HG03342 (cell line): ENCODE measurements at regions not wholly inside any gene's neighbourhood (a gene's known extent, or its start where the extent isn't known, plus 50 kb on each side); places are given as distances from the start of the nearest gene placed in this dataset.
"Not testable (repeated sequence)": the region's sequence is repeated elsewhere in the genome, so short reads cannot be mapped to it uniquely, and the experiment has no call there.

Experiments
- ATAC-seq: cut with Tn5 transposase; IDR thresholded peaks from one replicate; pipeline ENCODE4 v1.9.1; 2021; ENCODE audit warnings: mild to moderate bottlenecking, moderate library complexity; ENCODE audit not compliant: unreplicated experiment

DNA sequence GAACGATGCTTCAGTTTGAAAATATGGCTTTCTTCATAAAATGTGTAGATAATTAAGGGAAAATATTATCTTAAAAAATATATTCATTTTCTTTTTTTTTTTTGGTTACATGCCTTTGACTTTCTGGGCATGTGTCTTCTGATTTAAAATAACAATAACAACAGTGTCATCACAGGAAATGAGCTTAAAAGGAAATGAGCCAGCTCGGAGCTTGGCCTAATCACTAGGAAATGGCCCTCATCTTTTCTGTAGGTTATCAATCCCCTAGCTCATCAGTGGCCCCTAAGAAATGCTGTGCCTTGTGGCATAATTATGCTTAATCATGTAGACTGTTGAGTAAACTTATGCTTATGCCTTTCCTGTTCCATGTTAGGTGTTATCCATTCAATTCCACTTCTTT, 141.8 kb upstream of the FHL2 start:
- no peak for ATAC-seq

GRCh38 chr2:105539331-105539730, 140.5 kb upstream of the FHL2 start:
- ATAC-seq: no peak

GRCh38 chr2:105538840-105539239, 140.0 kb upstream of the FHL2 start:
- ATAC-seq: no peak

- ATAC-seq: no peak
Observed at GRCh38 chr2:105537920-105538319, 139.1 kb upstream of the FHL2 start.

DNA sequence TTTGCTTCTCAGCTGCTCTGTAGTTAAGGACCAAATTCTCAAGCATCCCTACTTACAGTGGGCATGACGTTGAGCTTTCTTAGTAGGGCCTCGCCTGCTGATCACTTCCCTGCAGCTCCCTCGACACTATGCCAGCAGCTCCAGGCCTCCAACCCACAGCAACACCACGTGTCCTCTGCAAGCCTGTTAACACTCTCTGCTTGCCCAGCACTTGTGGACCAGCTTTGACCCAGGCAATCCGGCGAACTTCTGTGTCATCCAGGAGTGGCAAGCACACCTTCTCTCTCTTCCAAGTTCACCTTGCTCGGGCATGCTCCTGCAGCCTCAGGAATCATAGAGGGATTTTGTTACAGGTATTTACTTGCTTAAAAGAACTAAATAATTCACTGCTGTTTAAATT, 138.6 kb upstream of the FHL2 start:
- ATAC-seq: no peak

DNA sequence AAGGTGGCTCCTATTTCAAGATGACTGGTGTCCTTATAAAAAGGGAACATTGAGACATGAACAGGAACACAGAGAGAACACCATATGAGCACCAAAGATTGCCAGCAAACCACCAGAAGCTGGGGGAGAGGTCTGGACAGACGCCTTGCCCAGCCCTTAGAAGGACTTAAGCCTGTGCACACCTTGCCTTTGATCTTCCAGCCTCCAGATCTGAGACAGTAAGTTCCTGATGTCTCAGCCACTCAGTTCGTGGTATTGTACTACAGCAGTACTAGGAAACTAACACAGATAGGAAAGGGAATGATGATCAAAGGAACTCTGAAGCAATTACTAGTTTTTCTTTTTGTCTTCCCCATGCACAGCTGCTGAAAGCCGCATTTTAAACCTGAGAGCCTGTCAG, 137.3 kb upstream of the FHL2 start:
- no peak for ATAC-seq

DNA sequence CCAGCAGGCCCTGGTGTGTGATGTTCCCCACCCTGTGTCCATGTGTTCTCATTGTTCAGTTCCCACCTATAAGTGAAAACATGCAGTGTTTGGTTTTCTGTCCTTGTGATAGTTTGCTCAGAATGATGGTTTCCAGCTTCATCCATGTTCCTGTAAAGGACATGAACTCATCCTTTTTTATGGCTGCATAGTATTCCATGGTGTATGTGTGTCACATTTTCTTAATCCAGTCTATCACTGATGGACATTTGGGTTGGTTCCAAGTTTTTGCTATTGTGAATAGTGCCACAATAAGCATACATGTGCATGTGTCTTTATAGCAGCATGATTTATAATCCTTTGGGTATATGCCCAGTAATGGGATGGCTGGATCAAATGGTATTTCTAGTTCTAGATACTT, 130.4 kb upstream of the FHL2 start:
- ATAC-seq: not testable (repeated sequence)

- no peak for ATAC-seq
Observed at GRCh38 chr2:105526000-105526925, 127.4 kb upstream of the FHL2 start.

DNA sequence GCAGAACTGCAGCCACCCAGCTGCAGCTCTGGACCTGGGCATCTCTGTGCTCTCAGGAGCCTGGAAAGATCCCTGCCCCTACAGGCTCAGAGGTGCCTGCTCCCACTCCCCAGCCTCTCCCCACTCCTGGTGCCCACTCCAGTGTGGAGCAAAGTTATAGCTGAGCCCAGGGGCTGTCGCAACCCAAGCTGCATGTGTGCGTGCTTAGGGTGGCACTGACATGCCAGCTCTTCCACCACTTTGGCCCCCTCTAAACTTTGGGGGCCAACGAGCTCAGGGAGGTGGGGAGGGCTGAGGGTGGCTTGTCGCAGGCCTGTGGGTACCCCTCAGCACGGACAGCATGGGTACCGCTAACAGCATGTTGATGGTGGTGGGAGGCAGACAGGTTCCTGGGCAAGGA, 126.3 kb upstream of the FHL2 start:
- ATAC-seq: no peak

DNA sequence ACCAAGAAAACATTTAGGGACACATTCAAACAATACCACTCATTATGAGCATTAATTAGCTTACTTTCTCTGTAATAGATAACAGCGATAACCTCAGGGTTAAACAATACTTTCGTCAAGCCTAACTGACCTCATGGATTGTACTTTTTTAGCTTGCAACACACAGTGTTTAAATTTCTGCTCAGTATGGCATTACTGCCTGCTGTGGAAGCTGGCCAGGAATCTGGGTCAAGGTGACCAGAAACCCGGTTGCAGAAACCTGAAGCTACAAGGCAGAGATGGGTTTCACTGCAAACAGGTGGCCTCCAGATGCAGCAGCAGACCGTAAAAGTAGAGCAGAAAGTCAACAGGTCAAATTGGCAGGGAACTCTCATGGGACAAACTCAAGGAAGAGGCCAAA, 123.8 kb upstream of the FHL2 start:
- no peak for ATAC-seq

DNA sequence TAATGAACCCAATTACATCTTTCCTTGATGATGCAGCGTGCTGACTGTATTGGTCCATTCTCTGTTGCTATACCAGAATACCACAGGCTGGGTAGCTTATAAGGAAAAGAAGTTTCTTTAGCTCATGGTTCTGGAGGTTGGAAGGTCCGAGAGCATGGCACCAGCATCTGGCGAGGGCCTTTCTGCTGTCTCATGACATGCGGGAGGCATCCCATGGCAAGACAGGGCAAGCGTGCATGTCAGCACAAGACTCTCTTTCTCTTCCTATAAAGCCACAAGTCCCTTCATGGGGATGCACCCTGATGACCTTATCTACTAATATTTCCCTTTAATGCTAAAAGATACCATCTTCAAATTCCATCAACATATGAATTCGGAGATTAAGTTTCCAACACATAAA, 122.8 kb upstream of the FHL2 start:
- ATAC-seq: no peak

GRCh38 chr2:105521176-105521575, 122.3 kb upstream of the FHL2 start:
- ATAC-seq: no peak

DNA sequence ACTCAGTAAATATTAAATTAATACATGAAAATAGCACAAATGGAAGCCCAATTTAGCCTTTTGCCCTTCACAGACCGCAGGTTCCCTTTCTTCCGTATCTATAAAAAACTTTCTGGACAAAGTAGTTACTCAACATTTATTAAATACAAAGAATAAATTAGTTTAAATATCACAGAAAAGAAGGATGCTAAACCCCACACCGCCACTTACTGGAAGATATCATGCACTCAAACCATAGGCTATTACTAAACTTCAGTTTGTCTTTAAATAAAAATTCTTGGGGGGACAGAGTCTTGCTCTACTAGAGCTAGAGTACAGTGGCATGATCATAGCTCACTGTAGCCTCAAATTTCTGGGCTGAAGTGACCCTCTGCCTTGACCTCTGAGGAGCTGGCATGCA, 120.7 kb upstream of the FHL2 start:
- no peak for ATAC-seq

DNA sequence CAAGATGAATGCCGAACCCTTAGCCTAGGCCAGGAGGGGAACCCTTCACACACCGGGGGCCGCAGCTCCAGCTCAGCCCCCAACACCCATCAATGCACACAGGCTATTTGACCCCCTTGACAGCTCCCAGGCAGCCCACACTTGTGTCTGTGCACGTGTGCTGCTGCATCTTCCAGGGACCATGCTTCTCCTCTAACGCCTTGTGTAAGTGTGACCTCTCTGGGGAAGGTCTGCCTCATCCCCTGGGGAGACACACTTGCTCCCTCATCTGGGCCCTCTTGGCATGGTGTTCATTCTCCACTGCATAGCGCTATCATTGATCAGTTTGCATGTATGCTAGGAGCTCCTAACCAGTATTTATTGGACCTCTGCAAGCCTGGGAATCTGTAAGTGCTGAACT, 120.0 kb upstream of the FHL2 start:
- no peak for ATAC-seq

DNA sequence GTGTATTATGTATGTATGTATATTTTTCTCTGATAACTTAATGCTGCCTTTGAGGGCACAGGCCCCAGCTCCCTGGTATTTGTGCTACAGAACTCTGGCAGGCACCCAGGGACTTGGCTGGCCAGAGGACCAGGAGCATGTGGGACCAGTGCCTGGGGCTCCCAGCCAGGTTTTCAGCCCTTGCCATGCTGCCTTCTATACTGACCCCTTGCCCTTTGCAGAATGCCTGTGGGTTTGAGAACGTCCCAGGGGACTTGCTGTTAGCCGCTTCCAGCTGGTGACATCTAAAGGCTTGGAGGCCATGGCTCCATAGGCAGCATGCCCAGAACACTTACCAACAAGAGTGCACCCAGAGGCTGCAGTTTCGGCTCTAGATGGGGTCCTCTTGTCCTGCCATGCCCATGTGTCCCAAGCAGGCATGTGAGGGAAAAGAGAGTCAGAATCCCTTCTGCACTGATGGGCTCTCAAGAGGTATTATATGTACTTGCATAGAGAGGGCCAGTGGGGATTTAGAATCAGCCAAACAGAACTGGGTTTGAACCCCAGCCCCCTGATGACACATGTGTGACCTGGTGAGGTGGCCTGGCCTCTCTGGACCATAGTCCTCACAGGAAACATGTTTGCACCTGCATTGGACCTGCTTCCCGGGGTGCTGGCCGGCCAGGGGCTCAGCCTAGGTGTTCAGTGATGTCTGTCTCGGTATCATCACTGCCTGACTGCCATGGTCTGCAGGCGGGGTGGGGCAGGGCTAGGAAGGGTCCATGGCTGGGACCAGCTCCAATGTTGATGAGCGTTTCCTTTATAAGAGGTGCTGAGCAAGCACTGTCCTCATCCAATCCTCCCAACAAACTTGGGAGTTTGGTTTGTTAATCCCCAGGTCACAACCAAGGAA, 119.2 kb upstream of the FHL2 start:
- no peak for ATAC-seq

DNA sequence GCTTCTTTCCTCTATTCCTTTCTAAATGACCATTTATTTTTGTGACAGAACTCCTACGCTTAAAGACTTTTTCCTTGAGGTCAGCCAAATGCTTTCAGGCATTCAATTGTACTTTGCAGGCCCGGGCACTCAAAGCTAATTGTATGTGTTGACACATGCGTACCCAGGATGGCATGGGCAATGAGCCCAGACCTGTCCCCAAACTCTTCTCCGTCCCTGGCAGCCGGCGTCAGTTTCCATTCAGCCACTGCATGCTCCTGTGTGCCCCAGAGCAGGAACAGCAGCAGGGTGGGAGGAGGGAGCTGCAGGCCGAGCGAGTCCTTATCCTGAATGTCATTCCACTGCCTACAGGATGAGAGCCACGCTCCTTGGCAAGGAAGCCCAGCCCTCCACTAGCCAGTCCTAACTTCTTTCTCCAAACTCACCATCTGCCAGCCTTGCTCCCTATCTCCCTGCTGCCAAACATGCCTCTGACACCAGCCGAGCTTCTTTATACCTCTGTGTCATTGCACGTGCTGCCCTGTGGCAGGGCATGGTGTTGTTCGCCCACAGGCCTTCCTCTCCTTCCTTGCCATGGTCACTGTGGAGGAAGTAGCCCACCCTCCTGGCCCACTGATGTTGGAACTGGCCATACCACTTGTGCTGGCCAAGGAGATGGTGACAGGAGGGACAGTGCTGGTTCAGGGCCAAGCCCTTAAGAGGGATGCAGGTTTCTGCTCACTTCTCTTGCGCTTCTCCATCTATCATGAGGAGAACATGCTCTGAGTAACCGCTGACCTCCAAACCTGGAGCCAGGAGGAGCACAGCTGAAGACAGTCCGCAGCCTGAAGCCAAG, 116.9 kb upstream of the FHL2 start:
- ATAC-seq: no peak

DNA sequence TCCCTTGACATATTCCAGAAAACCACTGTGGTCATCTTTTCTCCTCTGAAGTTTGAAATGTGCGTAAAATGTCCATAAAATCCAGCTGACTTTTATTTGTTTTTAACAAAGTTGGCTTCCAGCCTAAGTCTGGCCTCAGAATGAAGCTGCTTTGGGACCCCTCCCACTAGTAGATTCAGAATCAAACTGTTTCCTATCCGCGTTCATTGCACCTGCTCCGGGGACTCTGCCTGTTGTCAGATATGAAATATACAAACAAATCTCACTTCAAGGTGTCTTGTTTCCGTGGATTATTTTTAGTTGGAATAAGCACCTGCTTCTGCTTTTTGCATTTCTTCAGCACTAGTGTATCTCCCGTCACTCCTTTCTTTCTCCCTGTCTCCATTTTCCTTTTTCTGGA, 115.7 kb upstream of the FHL2 start:
- ATAC-seq: no peak

DNA sequence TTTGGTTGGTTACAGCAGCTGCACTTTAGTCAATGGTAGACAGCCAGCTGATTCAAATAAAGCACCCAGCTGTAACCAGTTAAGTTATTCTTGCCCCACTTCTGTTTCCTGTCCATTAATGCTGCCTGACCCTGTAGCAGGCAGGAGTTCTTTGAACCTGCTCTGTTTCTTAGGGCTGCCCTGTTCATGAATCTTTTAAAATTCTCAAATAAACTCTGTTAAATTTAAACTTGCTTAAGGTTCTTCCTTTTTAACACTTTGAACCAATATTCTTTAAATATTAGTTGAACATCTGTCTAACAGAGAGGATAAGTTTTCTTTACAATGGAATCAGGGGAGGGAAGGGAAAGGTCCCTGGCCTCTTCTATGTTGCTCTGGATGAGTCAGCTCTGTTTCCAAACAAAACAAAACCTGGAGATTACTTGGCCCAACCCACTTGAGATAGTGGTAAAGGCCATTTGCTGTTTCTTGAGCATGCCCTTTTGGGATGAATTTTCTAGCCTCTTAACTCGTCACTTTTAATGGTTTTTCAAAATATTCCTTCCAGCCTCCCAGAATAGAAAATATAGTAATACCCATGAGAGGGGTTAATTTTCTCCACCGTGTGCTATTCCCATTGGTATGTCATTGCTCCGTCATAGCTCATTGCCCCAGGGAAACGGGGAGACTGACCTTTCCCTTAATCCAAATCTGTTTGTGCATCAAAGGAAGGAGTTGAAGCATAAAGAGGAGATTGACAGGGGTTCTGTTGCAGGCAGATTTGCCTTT, 112.1 kb upstream of the FHL2 start:
- ATAC-seq: no peak

GRCh38 chr2:105509269-105510086, 110.6 kb upstream of the FHL2 start:
- ATAC-seq: no peak
